Middle frontal gyrus (tissue), 1 donor: ENCODE measurements at regions not wholly inside any gene's neighbourhood (a gene's known extent, or its start where the extent isn't known, plus 50 kb on each side); places are given as distances from the start of the nearest gene placed in this dataset.
A peak's percentile ranks its signal among the peaks of the same experiment; 100 is the strongest.
"Not testable (repeated sequence)": the region's sequence is repeated elsewhere in the genome, so short reads cannot be mapped to it uniquely, and the experiment has no call there.

Experiments used
- DNase-seq: peaks from one replicate; pipeline ENCODE4 v3.0.0-alpha.2; 2015; ENCODE audit warnings: low spot score; ENCODE audit errors: extremely low spot score

DNA sequence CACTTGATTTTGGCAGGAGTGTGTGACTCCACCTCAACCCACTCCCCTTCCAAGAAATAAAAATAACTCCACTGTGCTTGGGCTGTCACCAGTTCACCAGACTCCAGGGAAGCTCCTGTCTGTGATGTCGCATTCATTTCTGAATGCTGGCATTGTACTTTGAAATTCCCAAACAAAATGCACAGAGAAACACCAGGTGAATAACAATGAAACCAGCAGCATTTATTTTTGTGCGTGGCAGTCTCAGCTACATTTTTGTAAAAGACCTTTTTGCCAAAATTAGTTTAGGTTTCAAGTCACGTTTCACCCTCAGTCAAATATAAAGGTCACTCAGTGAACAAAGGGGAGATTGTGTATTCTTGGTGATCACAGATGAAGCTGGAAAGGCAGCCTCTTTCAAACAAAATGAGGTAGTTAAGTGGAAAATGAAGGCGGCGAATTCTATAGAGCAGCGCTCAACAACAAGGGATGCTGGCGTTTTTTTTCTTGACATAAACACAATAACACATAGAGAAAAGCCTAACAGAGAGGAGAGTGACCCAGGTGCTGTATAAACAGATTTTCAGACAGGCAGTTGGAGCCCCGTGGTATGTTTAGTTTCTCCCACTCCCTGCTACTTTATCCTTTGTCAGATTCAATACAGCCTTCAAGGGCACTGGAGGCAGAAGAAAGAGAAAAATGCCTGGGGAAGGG lies 210.3 kb upstream of the GCFC2 start:
- peak; percentile 34 for DNase-seq

GRCh38 chr2:75915851-75916634 lies 205.3 kb upstream of the GCFC2 start:
- DNase-seq = no peak

- DNase-seq = no peak
Observed at GRCh38 chr2:75896779-75897366, 186.2 kb upstream of the GCFC2 start.

DNA sequence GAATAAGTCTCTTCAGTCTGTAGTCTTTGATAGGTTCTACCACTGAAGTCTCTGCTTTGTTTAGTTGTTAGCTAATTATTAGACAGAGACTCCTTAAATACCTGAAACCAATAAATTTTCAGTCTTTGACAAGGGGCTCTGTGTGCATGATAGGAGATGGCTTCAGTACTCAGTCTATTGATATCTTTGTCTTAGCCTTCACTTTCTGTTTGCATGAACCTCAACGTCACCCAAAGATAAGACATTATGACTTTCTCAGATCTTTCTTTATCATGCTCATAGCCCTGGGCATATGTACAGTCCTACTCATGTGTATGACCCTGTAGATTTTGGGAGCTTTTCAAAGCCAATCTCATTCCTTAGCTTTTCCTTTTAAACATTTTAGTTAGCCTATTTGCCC lies 183.5 kb upstream of the GCFC2 start:
- DNase-seq = no peak

DNA sequence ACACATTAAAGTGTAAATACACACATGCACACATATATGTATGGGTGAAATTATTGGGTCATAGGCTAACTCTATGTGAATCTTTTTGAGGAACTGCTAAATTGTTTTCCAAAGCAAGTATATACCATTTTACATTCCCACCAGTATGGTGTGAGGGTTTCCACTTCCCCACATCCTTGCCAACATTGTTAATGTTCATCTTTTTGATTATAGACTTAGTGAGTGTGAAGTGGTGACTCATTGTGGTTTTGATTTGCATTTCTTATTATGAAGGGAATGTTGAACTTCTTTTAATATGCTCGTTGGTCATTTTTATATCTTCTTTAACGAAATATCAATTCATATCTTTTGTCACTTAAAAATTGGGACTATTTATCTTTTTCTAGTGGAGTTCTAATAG lies 181.8 kb upstream of the GCFC2 start:
- no peak for DNase-seq

DNA sequence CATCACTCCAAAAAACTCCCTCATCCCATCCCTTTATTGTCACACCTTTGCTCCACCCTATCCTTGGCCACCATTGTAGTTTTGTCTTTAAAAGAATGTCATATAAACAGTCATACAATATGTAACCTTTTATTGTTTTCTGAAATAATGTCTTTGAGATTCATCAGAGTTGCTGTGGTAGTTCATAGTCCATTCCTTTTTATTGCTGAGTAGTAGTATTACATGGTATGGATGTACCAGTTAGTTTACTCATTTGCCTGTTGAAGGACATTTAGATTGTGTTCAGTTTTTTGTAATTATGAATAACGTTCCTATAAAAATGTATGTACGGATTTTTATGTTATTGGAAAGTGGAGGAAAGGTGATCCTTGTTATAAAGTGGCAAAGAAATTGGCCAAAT lies 171.8 kb upstream of the GCFC2 start:
- DNase-seq = no peak

- not testable (repeated sequence) for DNase-seq
Observed at GRCh38 chr2:75875606-75876005, 164.9 kb upstream of the GCFC2 start.

- DNase-seq = not testable (repeated sequence)
Observed at GRCh38 chr2:75871762-75872614, 161.3 kb upstream of the GCFC2 start.

DNA sequence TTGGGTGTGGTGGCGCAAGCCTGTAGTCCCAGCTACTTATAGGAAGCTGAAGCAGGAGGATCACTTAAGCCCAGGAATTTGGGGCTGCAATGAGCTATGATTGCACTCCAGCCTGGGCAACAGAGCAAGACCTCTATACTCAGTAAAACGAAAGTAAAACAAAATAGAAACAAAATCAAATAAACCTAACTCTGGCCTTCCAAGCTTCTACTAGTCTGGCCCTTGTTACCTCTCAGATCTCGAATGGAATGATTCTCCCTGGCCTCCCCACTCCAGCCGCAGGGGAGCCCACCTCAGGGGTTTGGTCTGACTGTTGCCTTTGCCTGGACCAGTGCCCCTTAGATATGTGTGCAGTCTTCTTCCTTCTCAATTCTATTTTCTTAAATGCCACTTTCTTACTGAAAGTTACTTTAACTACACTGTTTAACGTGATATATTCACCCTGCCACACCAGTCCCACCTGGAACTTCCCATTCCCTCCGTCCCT lies 160.0 kb upstream of the GCFC2 start:
- no peak for DNase-seq

DNA sequence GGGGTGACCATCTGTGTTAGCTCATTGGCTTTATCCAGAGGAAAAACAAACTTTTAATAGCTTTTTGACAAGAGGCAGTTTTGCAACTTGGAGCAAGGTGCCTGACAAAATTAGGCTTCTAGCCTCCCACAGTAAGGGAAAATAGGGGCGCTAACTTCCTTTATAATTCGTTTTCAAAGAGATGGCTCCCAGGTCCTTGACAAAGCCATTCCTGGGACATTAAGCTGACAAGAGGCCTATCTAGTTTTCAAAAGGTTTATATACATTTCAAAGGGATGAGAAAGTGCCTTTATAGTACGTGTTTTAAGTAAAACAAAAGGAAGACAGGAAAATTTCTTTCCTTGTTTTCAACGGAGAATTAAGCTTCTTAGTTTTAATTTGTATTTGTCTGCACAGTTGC lies 159.4 kb upstream of the GCFC2 start:
- no peak for DNase-seq

- DNase-seq = no peak
Observed at GRCh38 chr2:75865702-75866101, 155.0 kb upstream of the GCFC2 start.

- DNase-seq = no peak
Observed at GRCh38 chr2:75865083-75865482, 154.4 kb upstream of the GCFC2 start.

DNA sequence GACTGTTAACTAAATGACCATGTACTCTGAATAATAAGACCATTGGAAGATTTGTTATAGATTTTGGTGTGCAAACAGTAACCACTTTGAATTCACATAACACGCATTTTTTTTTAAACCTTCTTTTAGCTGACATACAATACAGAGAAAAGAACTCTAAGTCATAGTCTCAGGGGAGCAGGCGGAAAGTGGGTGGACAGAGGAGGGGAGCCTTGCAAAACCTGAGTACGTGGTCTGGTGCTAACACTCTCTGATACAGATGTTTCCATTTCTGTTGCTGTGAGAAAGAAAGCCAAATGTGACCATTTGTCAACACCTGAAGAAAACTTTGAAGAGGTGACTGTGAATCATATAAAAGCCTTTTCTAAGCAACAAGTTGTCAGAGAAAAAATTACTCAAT lies 151.8 kb upstream of the GCFC2 start:
- DNase-seq = no peak

DNA sequence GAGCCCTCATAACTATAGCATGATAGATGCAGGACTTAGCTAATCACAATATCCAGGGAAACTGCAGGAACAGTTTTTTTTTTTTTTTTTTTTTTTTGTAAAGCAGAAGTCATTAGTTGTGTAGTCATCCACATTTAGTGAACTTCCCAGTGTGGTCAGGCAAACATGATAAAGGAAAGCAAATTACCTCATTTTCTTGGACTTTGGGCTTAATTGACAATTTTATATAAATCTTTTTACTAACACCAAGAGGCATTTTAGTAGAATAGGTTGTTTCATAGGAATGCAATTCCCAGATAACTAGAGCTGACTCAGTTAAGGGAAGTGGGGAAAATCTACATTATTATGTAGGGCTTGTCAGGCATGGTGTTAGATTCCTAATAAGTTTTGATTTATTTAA lies 142.7 kb upstream of the GCFC2 start:
- DNase-seq = no peak

DNA sequence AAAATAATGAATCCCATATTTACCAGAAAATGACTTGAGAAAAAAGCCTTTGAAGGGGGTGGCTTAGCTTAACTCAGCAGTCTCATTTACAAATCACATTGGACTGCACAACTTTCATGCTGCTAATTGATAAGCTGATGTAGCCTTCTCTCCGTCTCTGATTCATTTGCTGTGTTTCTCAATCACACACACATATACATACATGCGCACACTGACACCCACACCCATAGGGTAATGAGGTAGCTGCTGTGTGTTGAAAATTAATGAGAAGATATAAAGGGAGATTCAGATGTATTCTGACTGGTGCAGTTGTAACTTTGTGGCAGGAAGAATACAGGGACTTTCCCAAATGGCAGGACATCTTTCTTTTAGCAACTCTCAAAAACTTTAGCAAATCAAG lies 141.9 kb upstream of the GCFC2 start:
- DNase-seq = no peak

DNA sequence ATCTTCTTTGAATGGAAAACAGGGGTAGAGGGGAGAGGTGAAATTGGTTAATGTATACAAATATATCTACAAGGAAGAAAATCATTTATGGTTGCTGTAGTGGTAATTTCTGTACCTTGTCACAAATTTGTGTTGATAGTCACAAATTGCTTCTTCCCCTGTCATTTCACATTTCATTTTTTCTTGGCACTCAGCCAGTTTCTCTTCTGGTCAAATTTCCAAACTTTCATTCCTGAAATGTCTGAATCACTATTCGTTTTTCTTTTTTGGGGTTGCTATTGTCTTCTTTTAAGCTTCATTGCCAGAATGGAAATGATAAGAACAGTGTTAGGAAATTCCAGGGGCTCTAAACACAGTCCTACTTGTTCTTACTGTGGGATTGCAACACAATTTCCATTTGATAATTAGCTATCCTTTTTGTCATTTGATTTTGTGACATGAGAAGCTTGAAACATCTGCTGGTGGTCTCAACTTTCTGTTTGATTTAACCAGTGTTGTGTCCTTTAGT lies 136.0 kb upstream of the GCFC2 start:
- no peak for DNase-seq

DNA sequence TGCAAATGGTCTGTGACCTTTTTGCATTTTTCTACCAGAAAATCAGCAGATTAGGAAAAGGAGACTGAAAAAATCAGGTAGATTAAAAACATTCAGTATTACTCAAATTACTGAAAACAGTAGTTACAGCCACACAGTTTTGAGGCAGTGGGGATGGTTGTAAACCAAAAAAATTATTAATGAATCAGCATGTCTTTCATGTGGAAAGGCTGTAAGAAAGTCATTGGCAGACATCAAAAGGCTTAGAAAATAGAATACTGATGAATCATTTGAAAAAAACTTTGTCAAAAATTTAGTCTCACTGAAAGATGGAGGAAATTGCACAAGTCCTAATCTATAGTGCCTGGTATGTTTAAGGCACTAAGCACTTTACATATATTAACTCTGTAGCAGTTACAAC lies 133.9 kb upstream of the GCFC2 start:
- DNase-seq = no peak

DNA sequence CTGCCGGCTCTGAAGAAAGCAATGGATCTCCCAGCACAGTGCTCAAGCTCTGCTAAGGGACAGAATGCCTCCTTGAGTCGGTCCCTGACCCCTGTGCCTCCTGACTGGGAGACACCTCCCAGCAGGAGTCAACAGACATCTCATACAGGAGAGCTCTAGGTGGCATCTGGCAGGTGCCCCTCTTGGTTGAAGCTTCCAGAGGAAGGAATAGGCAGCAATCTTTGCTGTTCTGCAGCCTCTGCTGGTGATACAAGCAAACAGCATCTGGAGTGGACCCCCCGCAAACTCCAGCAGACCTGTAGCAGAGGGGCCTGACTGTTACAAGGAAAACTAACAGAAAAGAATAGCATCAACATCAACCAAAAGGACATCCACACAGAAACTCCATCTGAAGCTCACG lies 123.9 kb upstream of the GCFC2 start:
- not testable (repeated sequence) for DNase-seq

DNA sequence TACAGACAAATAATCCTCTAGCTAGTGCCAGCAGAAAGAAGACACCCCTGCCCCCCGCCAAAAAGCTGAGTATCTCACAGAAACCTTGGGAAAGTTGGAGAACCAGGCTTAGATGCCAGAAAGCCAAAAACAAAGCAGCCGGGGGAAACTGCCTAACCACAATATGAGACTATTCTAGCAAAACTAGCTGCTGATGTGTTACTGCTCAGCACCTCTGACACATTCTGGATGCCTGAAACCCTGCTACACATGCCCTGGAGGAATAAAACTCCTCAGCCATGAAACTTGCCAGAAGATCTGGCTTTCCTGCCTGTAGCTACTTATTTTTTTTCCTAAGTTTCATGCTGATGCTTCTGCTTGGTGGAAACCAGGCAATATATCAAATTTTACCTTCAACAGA lies 122.7 kb upstream of the GCFC2 start:
- no peak for DNase-seq

- no peak for DNase-seq
Observed at GRCh38 chr2:75828826-75829225, 118.1 kb upstream of the GCFC2 start.

DNA sequence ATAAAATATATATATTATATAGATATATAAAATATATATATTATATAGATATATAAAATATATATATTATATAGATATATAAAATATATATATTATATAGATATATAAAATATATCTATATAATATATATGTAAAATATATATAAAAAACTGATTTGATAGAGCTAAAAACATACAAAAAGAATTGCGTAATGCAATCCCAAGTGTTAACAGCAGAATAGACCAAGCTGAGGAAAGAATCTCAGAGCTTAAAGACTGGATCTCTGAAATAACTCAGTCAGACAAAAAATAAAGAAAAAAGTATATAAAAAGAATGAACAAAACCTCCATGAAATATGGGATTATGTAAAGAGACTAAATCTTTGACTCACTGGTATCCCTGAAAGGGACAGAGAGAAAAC lies 112.8 kb upstream of the GCFC2 start:
- DNase-seq = not testable (repeated sequence)
